ENCODE measurements at regions not wholly inside any gene's neighbourhood (a gene's known extent, or its start where the extent isn't known, plus 50 kb on each side); places are given as distances from the start of the nearest gene placed in this dataset.

DNA sequence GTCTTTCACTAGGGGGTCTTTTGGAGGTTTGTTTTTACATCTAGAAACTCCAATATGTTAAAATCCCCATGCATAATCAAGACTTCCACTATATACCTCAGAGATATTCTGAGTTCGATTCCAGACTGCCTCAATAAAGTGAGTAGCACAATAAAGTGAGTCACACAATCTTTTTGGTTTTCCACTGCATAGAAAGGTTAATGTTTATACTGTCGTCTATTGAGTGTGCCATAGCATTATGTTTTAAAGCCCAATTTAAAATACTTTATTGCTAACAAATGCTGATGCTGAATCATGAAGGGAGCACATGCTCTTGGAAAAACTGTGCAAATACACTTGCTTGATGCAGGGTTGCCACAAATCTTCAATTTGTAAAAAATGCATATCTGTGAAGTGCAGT is 227.5 kb upstream of the ZFHX3 start:
- H3K79me2 ChIP-seq = no peaks in the 10 kb centered on the region
- no peak overlapping the region for H3K4me2 ChIP-seq
- H3K4me1 ChIP-seq (ENCODE audit: insufficient read depth) = no peaks in the 10 kb centered on the region
- no peaks in the 10 kb centered on the region for H3K9me2 ChIP-seq (replicated peaks; ENCODE audit: insufficient read depth)
- H3K4me3 ChIP-seq = no peak overlapping the region
- WGBS (ENCODE audit: low lambda C conversion rate, missing lambda C conversion rate) = 57% methylated on average over 2 of the region's 2 CpGs
- H2AFZ ChIP-seq = no peak overlapping the region
- no peak for TF ChIP-seq EZH2 (IDR thresholded peaks at IDR 0.05; ENCODE audit: borderline replicate concordance)
- no peak for TF ChIP-seq EZH2phosphoT487 (IDR thresholded peaks at IDR 0.05; ENCODE audit: low read depth, severe bottlenecking, unreplicated experiment)
- TF ChIP-seq, protein P1, sequence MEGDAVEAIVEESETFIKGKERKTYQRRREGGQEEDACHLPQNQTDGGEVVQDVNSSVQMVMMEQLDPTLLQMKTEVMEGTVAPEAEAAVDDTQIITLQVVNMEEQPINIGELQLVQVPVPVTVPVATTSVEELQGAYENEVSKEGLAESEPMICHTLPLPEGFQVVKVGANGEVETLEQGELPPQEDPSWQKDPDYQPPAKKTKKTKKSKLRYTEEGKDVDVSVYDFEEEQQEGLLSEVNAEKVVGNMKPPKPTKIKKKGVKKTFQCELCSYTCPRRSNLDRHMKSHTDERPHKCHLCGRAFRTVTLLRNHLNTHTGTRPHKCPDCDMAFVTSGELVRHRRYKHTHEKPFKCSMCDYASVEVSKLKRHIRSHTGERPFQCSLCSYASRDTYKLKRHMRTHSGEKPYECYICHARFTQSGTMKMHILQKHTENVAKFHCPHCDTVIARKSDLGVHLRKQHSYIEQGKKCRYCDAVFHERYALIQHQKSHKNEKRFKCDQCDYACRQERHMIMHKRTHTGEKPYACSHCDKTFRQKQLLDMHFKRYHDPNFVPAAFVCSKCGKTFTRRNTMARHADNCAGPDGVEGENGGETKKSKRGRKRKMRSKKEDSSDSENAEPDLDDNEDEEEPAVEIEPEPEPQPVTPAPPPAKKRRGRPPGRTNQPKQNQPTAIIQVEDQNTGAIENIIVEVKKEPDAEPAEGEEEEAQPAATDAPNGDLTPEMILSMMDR (IDR thresholded peaks at IDR 0.05; ENCODE audit: poor library complexity) = no peak
- H3K36me3 ChIP-seq (replicated peaks; ENCODE audit: insufficient read depth, low read depth) = no peaks in the 10 kb centered on the region
- H3K27ac ChIP-seq = no peak overlapping the region
- H3K9me3 ChIP-seq (ENCODE audit: low read depth) = no peaks in the 10 kb centered on the region
- no peaks in the 10 kb centered on the region for H4K20me1 ChIP-seq (ENCODE audit: insufficient read depth, poor library complexity, severe bottlenecking)
- H3K27me3 ChIP-seq = no peaks in the 10 kb centered on the region
- DNase-seq (ENCODE audit: low spot score) = no peak

- no peaks in the 10 kb centered on the region for H4K20me1 ChIP-seq (ENCODE audit: insufficient read depth, poor library complexity, severe bottlenecking)
- DNase-seq (ENCODE audit: low spot score) = no peak
- H3K9me3 ChIP-seq (ENCODE audit: low read depth) = no peaks in the 10 kb centered on the region
- 66% methylated on average over 5 of the region's 5 CpGs for WGBS (ENCODE audit: low lambda C conversion rate, missing lambda C conversion rate)
- H3K4me2 ChIP-seq = no peak overlapping the region
- H3K79me2 ChIP-seq = no peaks in the 10 kb centered on the region
- no peak overlapping the region for H2AFZ ChIP-seq
- TF ChIP-seq EZH2 (IDR thresholded peaks at IDR 0.05; ENCODE audit: borderline replicate concordance) (no peak), EZH2phosphoT487 (IDR thresholded peaks at IDR 0.05; ENCODE audit: low read depth, severe bottlenecking, unreplicated experiment) (no peak)
- TF ChIP-seq, protein P1 (IDR thresholded peaks at IDR 0.05; ENCODE audit: poor library complexity) = no peak
- no peaks in the 10 kb centered on the region for H3K9me2 ChIP-seq (replicated peaks; ENCODE audit: insufficient read depth)
- no peaks in the 10 kb centered on the region for H3K4me1 ChIP-seq (ENCODE audit: insufficient read depth)
- no peak overlapping the region for H3K27ac ChIP-seq
- H3K36me3 ChIP-seq (replicated peaks; ENCODE audit: insufficient read depth, low read depth) = no peaks in the 10 kb centered on the region
- no peak overlapping the region for H3K4me3 ChIP-seq
- no peaks in the 10 kb centered on the region for H3K27me3 ChIP-seq
Measured at GRCh38 chr16:73275024-73275423, 227.1 kb upstream of the ZFHX3 start.

DNA sequence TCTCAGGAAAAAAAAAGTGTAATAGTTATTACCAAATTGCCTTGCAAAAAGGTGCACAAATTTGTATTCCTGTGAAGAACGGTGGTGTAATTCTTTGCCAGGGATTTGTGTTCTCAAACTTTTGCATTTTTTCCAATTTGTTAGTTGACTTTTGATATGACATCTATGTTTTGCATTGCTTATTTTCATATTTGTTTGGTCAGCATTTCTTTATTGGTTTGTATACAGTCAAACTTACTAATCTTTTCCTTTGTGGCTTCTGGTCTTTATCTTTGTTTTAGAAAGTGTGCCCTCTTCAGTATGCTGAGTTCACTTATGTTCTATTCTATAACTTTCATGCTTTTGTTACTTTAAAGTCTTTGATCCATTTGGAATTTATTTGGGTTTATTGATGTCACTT is 226.2 kb upstream of the ZFHX3 start:
- Histone ChIP-seq H3K27ac (no peak overlapping the region), H3K4me2 (no peak overlapping the region), H2AFZ (no peak overlapping the region), H3K4me1 (ENCODE audit: insufficient read depth) (no peaks in the 10 kb centered on the region), H3K27me3 (no peaks in the 10 kb centered on the region), H3K36me3 (replicated peaks; ENCODE audit: insufficient read depth, low read depth) (no peaks in the 10 kb centered on the region), H4K20me1 (ENCODE audit: insufficient read depth, poor library complexity, severe bottlenecking) (no peaks in the 10 kb centered on the region), H3K9me2 (replicated peaks; ENCODE audit: insufficient read depth) (no peaks in the 10 kb centered on the region), H3K4me3 (no peak overlapping the region), H3K79me2 (no peaks in the 10 kb centered on the region), H3K9me3 (ENCODE audit: low read depth) (no peaks in the 10 kb centered on the region)
- 96% methylated on average over 1 of the region's 1 CpG for WGBS (ENCODE audit: low lambda C conversion rate, missing lambda C conversion rate)
- no peak for TF ChIP-seq EZH2phosphoT487 (IDR thresholded peaks at IDR 0.05; ENCODE audit: low read depth, severe bottlenecking, unreplicated experiment)
- TF ChIP-seq, protein P1 (IDR thresholded peaks at IDR 0.05; ENCODE audit: poor library complexity) = no peak
- no peak for TF ChIP-seq EZH2 (IDR thresholded peaks at IDR 0.05; ENCODE audit: borderline replicate concordance)
- DNase-seq (ENCODE audit: low spot score) = no peak
